HG02610 (cell line): ENCODE measurements at regions not wholly inside any gene's neighbourhood (a gene's known extent, or its start where the extent isn't known, plus 50 kb on each side); places are given as distances from the start of the nearest gene placed in this dataset.
"Not testable (repeated sequence)": the region's sequence is repeated elsewhere in the genome, so short reads cannot be mapped to it uniquely, and the experiment has no call there.

Experiments
- ATAC-seq: cut with Tn5 transposase; IDR thresholded peaks from one replicate; pipeline ENCODE4 v1.9.1; 2021; ENCODE audit warnings: mild to moderate bottlenecking, moderate library complexity; ENCODE audit not compliant: unreplicated experiment

GRCh38 chr3:144865948-144866347 lies 894.3 kb downstream of the DIPK2A start:
- no peak for ATAC-seq

GRCh38 chr3:144866476-144866875 lies 894.9 kb downstream of the DIPK2A start:
- no peak for ATAC-seq

DNA sequence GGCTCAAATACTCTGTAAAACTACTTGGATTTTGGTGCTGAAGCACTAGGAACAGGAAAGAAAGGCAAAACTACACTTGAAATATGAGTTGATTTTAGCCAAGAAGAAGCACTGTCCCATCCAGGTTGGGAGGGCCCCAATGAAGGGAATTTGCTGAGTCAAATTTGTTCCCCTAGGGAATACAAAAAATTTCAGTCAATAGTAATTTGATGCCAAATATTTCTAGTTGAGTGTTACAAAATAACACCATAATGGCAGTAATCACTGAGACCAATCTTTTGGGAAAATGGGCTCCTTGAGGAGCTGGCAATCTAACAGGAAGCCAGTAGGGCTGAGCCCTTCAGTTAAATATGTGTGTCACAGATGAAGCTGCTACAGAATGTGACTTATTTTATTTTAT lies 896.9 kb downstream of the DIPK2A start:
- no peak for ATAC-seq

DNA sequence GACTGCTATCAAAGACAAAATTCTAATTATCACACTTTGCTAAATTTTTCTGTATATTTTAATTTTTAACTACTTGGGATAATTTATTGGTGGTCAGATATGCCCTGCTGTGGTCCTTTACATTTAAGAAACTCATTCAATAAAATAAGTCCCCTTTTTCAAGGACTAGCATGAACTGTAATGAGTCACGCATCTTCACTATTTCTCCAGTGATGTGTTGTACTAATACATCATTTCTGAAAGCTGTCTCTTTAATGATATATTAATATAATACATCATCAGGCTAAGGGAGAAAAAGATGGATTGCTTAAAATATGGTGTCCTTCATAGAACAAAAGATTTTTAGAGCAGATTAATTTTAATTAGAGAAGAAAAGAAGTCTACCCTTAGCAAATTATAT lies 901.4 kb downstream of the DIPK2A start:
- ATAC-seq = no peak

- ATAC-seq = no peak
These were observed 903.6 kb downstream of the DIPK2A start for GRCh38 chr3:144875211-144875610.

DNA sequence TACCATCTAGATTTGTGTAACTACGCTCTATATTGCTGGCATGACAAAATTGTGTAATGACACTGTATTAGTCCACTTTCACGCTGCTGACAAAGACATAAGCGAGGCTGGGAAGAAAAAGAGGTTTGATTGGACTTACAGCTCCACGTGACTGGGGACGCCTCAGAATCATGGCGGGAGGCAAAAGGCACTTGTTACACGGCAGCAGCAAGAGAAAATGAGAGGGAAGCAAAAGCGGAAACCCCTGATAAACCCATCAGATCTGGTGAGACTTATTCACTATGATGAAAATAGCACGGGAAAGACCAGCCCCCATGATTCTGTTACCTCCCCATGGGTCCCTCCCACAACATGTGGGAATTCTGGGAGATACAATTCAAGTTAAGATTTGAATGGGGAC lies 905.7 kb downstream of the DIPK2A start:
- ATAC-seq = no peak

- no peak for ATAC-seq
These were observed 908.1 kb downstream of the DIPK2A start for GRCh38 chr3:144879701-144880100.

DNA sequence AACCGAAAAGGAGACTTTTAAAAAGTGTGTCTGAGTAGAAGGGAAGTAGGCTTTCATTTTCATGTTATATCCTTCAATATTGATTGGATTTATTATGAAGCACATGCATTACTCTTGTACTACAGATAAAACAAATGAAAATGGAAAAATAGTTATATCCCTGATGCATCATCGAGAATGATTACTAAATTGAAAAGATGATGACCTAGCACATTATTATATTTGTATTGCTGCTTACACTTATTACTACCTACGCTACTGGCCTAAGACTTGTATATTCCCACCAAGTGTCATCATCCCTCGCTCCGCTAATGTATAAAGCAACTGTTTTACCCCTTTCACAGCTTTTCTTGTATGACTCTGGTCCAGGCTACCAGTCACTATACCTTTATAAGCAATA lies 922.4 kb downstream of the DIPK2A start:
- no peak for ATAC-seq

GRCh38 chr3:144894576-144894975 lies 923.0 kb downstream of the DIPK2A start:
- no peak for ATAC-seq

DNA sequence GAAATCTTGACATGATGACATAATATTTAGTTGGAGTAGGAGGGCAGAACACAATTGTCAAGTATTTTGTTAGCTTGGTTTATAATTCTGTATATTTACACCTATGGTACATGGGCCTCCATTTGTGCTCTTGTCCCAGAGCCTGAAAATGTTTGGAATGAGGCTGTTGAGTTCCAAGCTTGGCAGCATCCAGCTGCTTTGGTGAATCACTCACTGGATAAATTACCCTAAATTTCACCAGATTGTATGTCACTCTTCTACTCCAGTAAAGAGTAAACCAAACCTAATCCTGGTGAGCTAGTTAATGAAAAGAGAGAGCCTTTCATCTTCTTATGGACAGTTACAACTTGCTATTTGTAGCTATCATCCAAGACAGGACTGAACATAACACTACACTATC lies 928.7 kb downstream of the DIPK2A start:
- no peak for ATAC-seq

DNA sequence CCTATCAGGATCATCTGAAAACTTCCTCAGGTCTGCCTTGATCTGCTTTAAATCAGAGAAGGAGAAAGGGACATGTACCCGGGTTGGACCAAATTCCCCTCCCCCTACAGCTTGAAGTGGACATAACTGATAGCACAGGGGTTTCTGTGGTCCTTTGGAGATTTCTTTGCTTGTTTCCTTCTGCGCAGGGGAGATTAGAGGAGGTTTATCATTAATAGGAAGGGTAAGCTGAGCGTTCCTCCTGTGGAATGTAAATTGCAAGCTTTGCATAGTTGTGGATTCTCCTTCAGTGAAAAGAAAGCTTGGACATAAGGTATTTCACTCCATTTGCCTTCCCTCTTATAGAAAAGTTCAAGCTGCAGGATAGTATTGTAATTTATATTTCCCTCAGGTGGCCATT lies 936.0 kb downstream of the DIPK2A start:
- not testable (repeated sequence) for ATAC-seq

GRCh38 chr3:144912968-144913367 lies 941.3 kb downstream of the DIPK2A start:
- no peak for ATAC-seq

- ATAC-seq = no peak
These were observed 943.6 kb downstream of the DIPK2A start for GRCh38 chr3:144915202-144915601.

DNA sequence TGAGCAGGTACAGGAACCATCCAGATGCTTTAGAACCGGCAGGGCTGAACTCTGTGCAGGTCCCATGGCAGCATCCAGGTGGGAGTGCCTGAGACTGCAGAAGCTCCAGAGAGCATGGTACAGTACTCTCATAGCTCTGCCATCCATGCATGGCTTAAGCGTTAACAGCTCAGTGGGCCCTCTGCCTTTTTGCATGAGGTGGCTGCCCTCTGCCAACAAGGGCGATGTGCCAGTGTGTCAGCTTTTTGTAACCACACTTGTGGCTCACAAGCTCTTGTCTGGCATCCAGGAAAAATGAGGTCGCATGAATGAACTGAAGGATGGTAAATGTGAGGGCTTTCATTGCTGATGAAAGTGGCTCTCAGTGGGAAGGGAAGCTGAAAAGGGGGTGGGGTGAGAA lies 950.1 kb downstream of the DIPK2A start:
- no peak for ATAC-seq

- ATAC-seq = no peak
These were observed 951.6 kb downstream of the DIPK2A start for GRCh38 chr3:144923046-144923775.

DNA sequence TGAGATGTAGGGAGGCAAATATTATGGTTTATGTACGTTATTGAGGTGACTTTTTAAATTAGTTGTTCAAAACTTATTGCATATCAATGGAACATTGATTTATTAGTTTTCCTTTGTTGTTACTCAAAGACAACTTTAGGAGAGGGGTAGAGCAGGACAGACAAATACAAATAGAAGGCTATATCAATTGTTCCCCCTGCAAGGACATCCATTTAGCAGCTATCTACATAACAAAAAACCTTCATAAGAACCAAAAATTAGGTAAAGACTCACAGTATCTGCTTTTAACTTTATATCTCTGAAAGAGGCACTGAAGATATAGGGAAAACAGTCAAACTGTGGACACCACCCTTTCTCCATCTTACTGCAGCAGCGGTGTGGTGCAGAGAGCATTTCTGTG lies 958.8 kb downstream of the DIPK2A start:
- no peak for ATAC-seq

- ATAC-seq = no peak
These were observed 960.0 kb downstream of the DIPK2A start for GRCh38 chr3:144931590-144931989.

DNA sequence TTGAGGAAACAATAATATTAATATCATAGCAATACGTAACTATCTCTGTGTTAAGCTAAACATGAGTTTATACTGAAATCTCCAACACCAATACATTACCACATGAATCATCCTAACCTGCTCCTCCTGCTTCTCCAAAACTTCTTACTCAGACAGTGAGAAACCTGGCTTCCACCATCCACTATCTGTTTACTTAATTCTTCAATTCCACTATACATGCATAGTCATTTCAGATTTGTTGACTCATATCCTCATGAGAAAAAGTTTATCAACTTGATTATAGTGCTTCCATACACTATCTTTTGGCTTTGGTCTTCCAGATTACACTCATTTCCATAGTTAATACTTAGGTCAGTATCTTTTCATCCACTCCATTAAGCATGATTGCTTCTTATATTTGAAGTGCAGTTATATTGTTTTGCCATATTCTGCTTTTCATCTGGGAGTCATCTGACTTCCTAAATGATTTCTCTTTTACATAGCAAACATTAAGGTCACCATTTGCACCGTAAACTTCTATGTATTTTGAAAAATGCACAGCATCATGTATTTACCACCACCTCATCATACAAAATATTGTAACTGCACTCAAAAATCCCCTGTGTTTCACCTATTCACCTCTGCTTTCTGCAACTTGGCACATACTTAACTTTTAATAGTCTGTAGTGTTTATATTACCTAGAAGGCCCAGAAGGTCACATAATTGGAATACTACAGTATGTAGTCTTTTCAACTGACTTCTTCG lies 970.6 kb downstream of the DIPK2A start:
- no peak for ATAC-seq

- ATAC-seq = no peak
These were observed 971.2 kb downstream of the DIPK2A start for GRCh38 chr3:144942838-144943197.

DNA sequence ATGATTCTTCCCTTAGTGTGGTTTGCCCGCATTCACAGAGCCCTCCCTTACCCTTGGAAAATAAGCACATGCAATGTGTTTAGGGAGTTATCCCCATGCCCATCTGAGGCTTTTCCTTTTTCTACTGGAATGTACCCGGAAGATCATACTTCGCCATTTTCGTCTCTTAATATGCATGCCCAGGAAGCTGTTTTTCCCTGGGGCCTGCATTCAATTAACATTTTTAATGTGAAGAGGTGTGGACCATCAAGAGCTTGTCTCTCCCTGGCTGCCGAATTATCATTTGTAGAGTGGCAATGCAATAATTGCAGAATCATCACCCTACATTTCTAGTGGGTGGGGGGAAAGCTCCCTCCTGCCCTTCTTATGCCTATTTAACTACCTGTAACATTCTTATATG lies 976.3 kb downstream of the DIPK2A start:
- no peak for ATAC-seq

DNA sequence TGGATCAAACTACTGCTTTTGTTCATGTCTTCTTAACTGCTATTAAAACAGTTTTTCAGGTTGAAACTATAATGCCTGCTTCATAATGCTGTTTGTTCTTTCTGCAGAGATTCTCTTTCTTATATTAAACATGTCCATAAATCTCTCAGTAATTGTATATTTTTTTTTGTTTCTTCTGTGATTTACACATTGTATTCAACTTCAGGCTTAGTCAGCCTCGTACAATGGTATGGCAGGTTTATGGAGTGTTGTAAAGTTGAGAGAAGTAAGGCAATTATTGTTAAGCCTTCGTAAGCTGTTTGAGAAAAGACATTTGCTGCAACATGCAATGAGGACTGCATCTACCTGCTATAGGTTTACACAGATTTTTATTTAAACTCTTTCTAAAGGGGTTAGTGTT lies 977.1 kb downstream of the DIPK2A start:
- ATAC-seq = no peak

DNA sequence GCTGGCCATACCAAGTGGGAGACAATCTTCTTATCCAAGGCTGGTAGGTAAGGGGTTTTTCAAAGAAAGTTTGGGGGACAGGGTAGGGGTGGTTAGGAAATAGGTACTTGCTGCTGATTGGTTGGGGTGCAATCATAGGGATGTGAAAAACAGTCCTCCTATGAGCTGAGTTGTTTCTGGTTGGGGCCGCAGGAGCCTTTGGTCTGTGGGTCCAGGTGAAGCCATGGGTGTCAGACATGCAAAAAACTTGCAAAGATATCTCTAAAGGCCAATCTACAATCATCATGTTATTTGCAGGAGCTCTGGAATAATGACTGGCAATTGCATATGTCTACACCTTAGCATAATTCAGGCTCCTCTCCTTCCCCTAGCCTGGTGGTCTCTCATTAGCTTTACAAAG lies 982.3 kb downstream of the DIPK2A start:
- no peak for ATAC-seq
